ENCODE measurements at regions not wholly inside any gene's neighbourhood (a gene's known extent, or its start where the extent isn't known, plus 50 kb on each side); places are given as distances from the start of the nearest gene placed in this dataset.

- Mint-ChIP-seq H3K9me3 (no peaks in the 10 kb centered on the region; the same call in 2 of the 3 replicates), H3K4me3 (no peak overlapping the region), H3K27ac (no peak overlapping the region), H3K36me3 (ENCODE audit: low read depth) (no peaks in the 10 kb centered on the region; the same call in 2 of the 3 replicates), H3K4me1 (no peaks in the 10 kb centered on the region), H3K27me3 (ENCODE audit: insufficient read depth, low read depth, poor library complexity) (no peaks in the 10 kb centered on the region)
- Histone ChIP-seq H3K4me2 (no peak overlapping the region), H2AFZ (no peak overlapping the region), H3F3A (replicated peaks; ENCODE audit: low read depth) (no peaks in the 10 kb centered on the region), H3K4me1 (ENCODE audit: insufficient read depth) (no peaks in the 10 kb centered on the region), H4K20me1 (replicated peaks; ENCODE audit: insufficient read depth) (no peaks in the 10 kb centered on the region), H3K9me2 (ENCODE audit: insufficient read depth) (no peaks in the 10 kb centered on the region), H3K27ac (ENCODE audit: low read depth) (no peak overlapping the region), H3K27me3 (ENCODE audit: insufficient read depth) (no peaks in the 10 kb centered on the region), H3K36me3 (ENCODE audit: insufficient read depth) (no peaks in the 10 kb centered on the region; the same call in 1 of the 2 replicates), H3K79me2 (replicated peaks; ENCODE audit: insufficient read depth) (no peaks in the 10 kb centered on the region), H3K4me3 (no peak overlapping the region)
- TF ChIP-seq JUNB (IDR thresholded peaks at IDR 0.05; ENCODE audit: unreplicated experiment) (no peak), EZH2phosphoT487 (IDR thresholded peaks at IDR 0.05; ENCODE audit: unreplicated experiment) (no peak), CREB1 (CRISPR knock-in tag; IDR thresholded peaks at IDR 0.05; ENCODE audit: low read depth) (no peak), ETS1 (IDR thresholded peaks at IDR 0.05) (no peak), ZNF462 (CRISPR knock-in tag; IDR thresholded peaks at IDR 0.05) (no peak), CTCF (conservative IDR thresholded peaks at IDR 0.05; ENCODE audit: low read depth in 2 of 2) (no peak), REST (IDR thresholded peaks at IDR 0.05; ENCODE audit: unreplicated experiment) (no peak), STAT1 (IDR thresholded peaks at IDR 0.05; ENCODE audit: unreplicated experiment) (no peak), POLR2AphosphoS5 (IDR thresholded peaks at IDR 0.05; ENCODE audit: low read depth) (no peak), ZNF114 (CRISPR knock-in tag; IDR thresholded peaks at IDR 0.05) (no peak), NANOG (IDR thresholded peaks at IDR 0.05; ENCODE audit: borderline replicate concordance) (no peak), ZNF331 (CRISPR knock-in tag; IDR thresholded peaks at IDR 0.05; ENCODE audit: low read depth) (no peak), EZH2 (IDR thresholded peaks at IDR 0.05; ENCODE audit: low read depth, unreplicated experiment) (no peak)
- ATAC-seq (no peak), DNase-seq (ENCODE audit: low spot score) (no peak)
These were observed 54.3 kb upstream of the NOX3 start for GRCh38 chr6:155509743-155510475.

Measured in GM23338 (cell line).